ENCODE measurements at regions not wholly inside any gene's neighbourhood (a gene's known extent, or its start where the extent isn't known, plus 50 kb on each side); places are given as distances from the start of the nearest gene placed in this dataset.

- TF ChIP-seq, protein P1, sequence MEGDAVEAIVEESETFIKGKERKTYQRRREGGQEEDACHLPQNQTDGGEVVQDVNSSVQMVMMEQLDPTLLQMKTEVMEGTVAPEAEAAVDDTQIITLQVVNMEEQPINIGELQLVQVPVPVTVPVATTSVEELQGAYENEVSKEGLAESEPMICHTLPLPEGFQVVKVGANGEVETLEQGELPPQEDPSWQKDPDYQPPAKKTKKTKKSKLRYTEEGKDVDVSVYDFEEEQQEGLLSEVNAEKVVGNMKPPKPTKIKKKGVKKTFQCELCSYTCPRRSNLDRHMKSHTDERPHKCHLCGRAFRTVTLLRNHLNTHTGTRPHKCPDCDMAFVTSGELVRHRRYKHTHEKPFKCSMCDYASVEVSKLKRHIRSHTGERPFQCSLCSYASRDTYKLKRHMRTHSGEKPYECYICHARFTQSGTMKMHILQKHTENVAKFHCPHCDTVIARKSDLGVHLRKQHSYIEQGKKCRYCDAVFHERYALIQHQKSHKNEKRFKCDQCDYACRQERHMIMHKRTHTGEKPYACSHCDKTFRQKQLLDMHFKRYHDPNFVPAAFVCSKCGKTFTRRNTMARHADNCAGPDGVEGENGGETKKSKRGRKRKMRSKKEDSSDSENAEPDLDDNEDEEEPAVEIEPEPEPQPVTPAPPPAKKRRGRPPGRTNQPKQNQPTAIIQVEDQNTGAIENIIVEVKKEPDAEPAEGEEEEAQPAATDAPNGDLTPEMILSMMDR (IDR thresholded peaks at IDR 0.05), result no peak
- TF ChIP-seq TEAD4 (IDR thresholded peaks at IDR 0.05; ENCODE audit: borderline replicate concordance, insufficient read depth), result no peak
- TF ChIP-seq EZH2phosphoT487 (IDR thresholded peaks at IDR 0.05; ENCODE audit: borderline replicate concordance, low read depth), result no peak
- no peak for TF ChIP-seq TAF1 (IDR thresholded peaks at IDR 0.05; ENCODE audit: borderline replicate concordance, low read depth, low read length)
These were observed 251.7 kb downstream of the CYRIA start for GRCh38 chr2:16413947-16414346.
